IPS DF 6.9 (cell line): ENCODE measurements at regions not wholly inside any gene's neighbourhood (a gene's known extent, or its start where the extent isn't known, plus 50 kb on each side); places are given as distances from the start of the nearest gene placed in this dataset.

Source experiments
- DNase-seq: peaks from one replicate; pipeline ENCODE4 v3.0.0-alpha.2; 2013; ENCODE audit warnings: low read depth, low spot score
- H3K27ac ChIP-seq: one replicate; pipeline ENCODE4 v1.5.1; 2013; ENCODE audit warnings: low read length, control low read depth
- H3K27me3 ChIP-seq: 2 replicates; pipeline ENCODE4 v1.6.1; 2013; ENCODE audit warnings: mild to moderate bottlenecking, low read length; ENCODE audit not compliant: control insufficient read depth, insufficient read depth
- H3K36me3 ChIP-seq: 2 replicates; pipeline ENCODE4 v1.6.1; 2013; ENCODE audit warnings: low read length; ENCODE audit not compliant: control insufficient read depth, insufficient read depth
- H3K4me1 ChIP-seq: 2 replicates; pipeline ENCODE4 v1.6.1; 2013; ENCODE audit warnings: low read length; ENCODE audit not compliant: control insufficient read depth, insufficient read depth
- H3K4me3 ChIP-seq: 2 replicates; pipeline ENCODE4 v1.5.1; 2013; ENCODE audit warnings: mild to moderate bottlenecking, low read length
- H3K9me3 ChIP-seq: 2 replicates; pipeline ENCODE4 v1.6.1; 2013; ENCODE audit warnings: low read length, inconsistent platforms; ENCODE audit not compliant: control insufficient read depth, insufficient read depth
- WGBS: extraction: QIAGEN DNeasy Blood & Tissue Kit; methylation state at CpG from one replicate; pipeline ENCODE4 v1.1.7; 2013; ENCODE audit warnings: mixed read lengths, missing lambda C conversion rate; ENCODE audit not compliant: insufficient read length, insufficient coverage; 5-methylcytosine and 5-hydroxymethylcytosine counted together

GRCh38 chr2:6474161-6475140, 391.3 kb downstream of the CMPK2 start:
- Histone ChIP-seq H3K27ac (no peak overlapping the region), H3K36me3 (no peaks in the 10 kb centered on the region), H3K9me3 (no peaks in the 10 kb centered on the region), H3K4me1 (no peaks in the 10 kb centered on the region), H3K4me3 (no peak overlapping the region), H3K27me3 (no peaks in the 10 kb centered on the region)
- DNase-seq = no peak
- no CpG with 5 or more reads among the region's 4 CpGs for WGBS

- no peak overlapping the region for H3K27ac ChIP-seq
- no peaks in the 10 kb centered on the region for H3K27me3 ChIP-seq
- no peak overlapping the region for H3K4me3 ChIP-seq
- no CpG with 5 or more reads among the region's 4 CpGs for WGBS
- no peak for DNase-seq
- no peaks in the 10 kb centered on the region for H3K36me3 ChIP-seq
- H3K4me1 ChIP-seq = no peaks in the 10 kb centered on the region
- H3K9me3 ChIP-seq = no peaks in the 10 kb centered on the region
These were observed 390.4 kb downstream of the CMPK2 start for GRCh38 chr2:6475155-6475940.

GRCh38 chr2:6480514-6480913, 385.2 kb downstream of the CMPK2 start:
- DNase-seq = no peak
- Histone ChIP-seq H3K36me3 (no peaks in the 10 kb centered on the region), H3K4me3 (no peak overlapping the region), H3K9me3 (no peaks in the 10 kb centered on the region), H3K4me1 (no peaks in the 10 kb centered on the region), H3K27me3 (no peaks in the 10 kb centered on the region), H3K27ac (no peak overlapping the region)
- no CpG with 5 or more reads among the region's 4 CpGs for WGBS

- H3K27ac ChIP-seq = no peak overlapping the region
- no peaks in the 10 kb centered on the region for H3K27me3 ChIP-seq
- no peak for DNase-seq
- WGBS = no CpG with 5 or more reads among the region's 4 CpGs
- no peak overlapping the region for H3K4me3 ChIP-seq
- H3K36me3 ChIP-seq = no peaks in the 10 kb centered on the region
- no peaks in the 10 kb centered on the region for H3K4me1 ChIP-seq
- no peaks in the 10 kb centered on the region for H3K9me3 ChIP-seq
These were observed 383.5 kb downstream of the CMPK2 start for GRCh38 chr2:6482256-6482655.

- DNase-seq = no peak
These were observed 377.9 kb downstream of the CMPK2 start for GRCh38 chr2:6487765-6488164.

GRCh38 chr2:6492573-6492972, 373.1 kb downstream of the CMPK2 start:
- DNase-seq = no peak
- WGBS = no CpG with 5 or more reads among the region's 1 CpG

More at GRCh38 chr2:6487765-6488164, 377.9 kb downstream of the CMPK2 start:
- WGBS = no CpG with 5 or more reads among the region's 4 CpGs
- no peaks in the 10 kb centered on the region for H3K27me3 ChIP-seq
- no peak overlapping the region for H3K4me3 ChIP-seq
- no peaks in the 10 kb centered on the region for H3K4me1 ChIP-seq
- H3K36me3 ChIP-seq = no peaks in the 10 kb centered on the region
- no peaks in the 10 kb centered on the region for H3K9me3 ChIP-seq
- no peak overlapping the region for H3K27ac ChIP-seq

GRCh38 chr2:6493266-6493665, 372.4 kb downstream of the CMPK2 start:
- DNase-seq = no peak
- Histone ChIP-seq H3K27me3 (no peaks in the 10 kb centered on the region), H3K4me3 (no peak overlapping the region), H3K9me3 (no peaks in the 10 kb centered on the region), H3K4me1 (no peaks in the 10 kb centered on the region), H3K27ac (no peak overlapping the region), H3K36me3 (no peaks in the 10 kb centered on the region)
- no CpG with 5 or more reads among the region's 4 CpGs for WGBS

More at GRCh38 chr2:6492573-6492972, 373.1 kb downstream of the CMPK2 start:
- H3K27ac ChIP-seq = no peak overlapping the region
- no peaks in the 10 kb centered on the region for H3K9me3 ChIP-seq
- no peaks in the 10 kb centered on the region for H3K36me3 ChIP-seq
- no peaks in the 10 kb centered on the region for H3K27me3 ChIP-seq
- no peak overlapping the region for H3K4me3 ChIP-seq
- no peaks in the 10 kb centered on the region for H3K4me1 ChIP-seq

- Histone ChIP-seq H3K9me3 (no peaks in the 10 kb centered on the region), H3K27ac (no peak overlapping the region), H3K27me3 (no peaks in the 10 kb centered on the region), H3K4me3 (no peak overlapping the region), H3K36me3 (no peaks in the 10 kb centered on the region), H3K4me1 (no peaks in the 10 kb centered on the region)
- no CpG with 5 or more reads among the region's 1 CpG for WGBS
- no peak for DNase-seq
These were observed 372.0 kb downstream of the CMPK2 start for GRCh38 chr2:6493669-6494068.

- Histone ChIP-seq H3K4me1 (no peaks in the 10 kb centered on the region), H3K4me3 (no peak overlapping the region), H3K36me3 (no peaks in the 10 kb centered on the region), H3K27me3 (no peaks in the 10 kb centered on the region), H3K9me3 (no peaks in the 10 kb centered on the region), H3K27ac (no peak overlapping the region)
- no CpG with 5 or more reads among the region's 19 CpGs for WGBS
- no peak for DNase-seq
These were observed 370.2 kb downstream of the CMPK2 start for GRCh38 chr2:6495466-6495865.

- no CpG with 5 or more reads among the region's 14 CpGs for WGBS
- Histone ChIP-seq H3K27me3 (no peaks in the 10 kb centered on the region), H3K4me1 (no peaks in the 10 kb centered on the region), H3K36me3 (no peaks in the 10 kb centered on the region), H3K9me3 (no peaks in the 10 kb centered on the region), H3K27ac (no peak overlapping the region), H3K4me3 (no peak overlapping the region)
- no peak for DNase-seq
These were observed 369.3 kb downstream of the CMPK2 start for GRCh38 chr2:6496376-6496775.
